Endothelial cell of umbilical vein (primary cell): ENCODE measurements at regions not wholly inside any gene's neighbourhood (a gene's known extent, or its start where the extent isn't known, plus 50 kb on each side); places are given as distances from the start of the nearest gene placed in this dataset.

ENCODE experiments used
- CTCF ChIP-seq, 2 donors: IDR thresholded peaks; 1 replicate in 1 of 2; 2 replicates in 1 of 2; pipeline ENCODE4 v1.5.1; 2011; ENCODE audit warnings: low read length in 2 of 2, mild to moderate bottlenecking in 2 of 2, moderate library complexity in 2 of 2, control low read depth in 1 of 2, inconsistent platforms in 1 of 2, low read depth in 1 of 2; ENCODE audit not compliant: insufficient read depth in 1 of 2; ENCODE audit errors: extremely low read depth in 1 of 2
- EZH2 ChIP-seq: IDR thresholded peaks from 2 replicates; pipeline ENCODE4 v1.6.1; 2012; ENCODE audit warnings: borderline replicate concordance, low read depth, mild to moderate bottlenecking, moderate library complexity, low read length, inconsistent platforms; ENCODE audit not compliant: severe bottlenecking
- FOS ChIP-seq: IDR thresholded peaks from 2 replicates; pipeline ENCODE4 v1.6.1; 2011; ENCODE audit warnings: mild to moderate bottlenecking, low read length, moderate library complexity, borderline replicate concordance; ENCODE audit not compliant: insufficient read depth
- GATA2 ChIP-seq: IDR thresholded peaks from 2 replicates; pipeline ENCODE4 v1.7.0; 2011; ENCODE audit warnings: low read depth, mild to moderate bottlenecking, moderate library complexity, mixed read lengths, low read length; ENCODE audit not compliant: insufficient read length, insufficient read depth
- JUN ChIP-seq: IDR thresholded peaks from 2 replicates; pipeline ENCODE4 v1.6.1; 2011; ENCODE audit warnings: borderline replicate concordance, low read depth; ENCODE audit not compliant: insufficient read length, insufficient read depth
- MAX ChIP-seq: IDR thresholded peaks from 2 replicates; pipeline ENCODE4 v1.6.1; 2011; ENCODE audit not compliant: insufficient read depth, insufficient read length
- MYC ChIP-seq: IDR thresholded peaks from one replicate; pipeline ENCODE4 v1.6.1; 2011; ENCODE audit warnings: mild to moderate bottlenecking, low read depth, low read length
- POLR2A ChIP-seq: IDR thresholded peaks from 2 replicates; pipeline ENCODE4 v1.6.1; 2012; ENCODE audit warnings: low read depth, mild to moderate bottlenecking, control low read depth, low read length
- POLR2AphosphoS5 ChIP-seq: IDR thresholded peaks from 2 replicates; pipeline ENCODE4 v1.6.1; 2012; ENCODE audit warnings: low read depth, mild to moderate bottlenecking, control low read depth, low read length, moderate library complexity; ENCODE audit not compliant: insufficient read depth

GRCh38 chr16:86819533-86819892, 241.2 kb downstream of the FOXL1 start:
- TF ChIP-seq EZH2 (no peak), POLR2A (no peak), CTCF (IDR thresholded peaks at IDR 0.05; ENCODE audit: extremely low read depth in 1 of 2, insufficient read depth in 1 of 2, low read depth in 1 of 2, low read length in 2 of 2) (peak in 1 of 2 donors; percentile 11), GATA2 (no peak), POLR2AphosphoS5 (no peak), MYC (no peak), JUN (no peak), MAX (no peak), FOS (no peak)
